ENCODE measurements at regions not wholly inside any gene's neighbourhood (a gene's known extent, or its start where the extent isn't known, plus 50 kb on each side); places are given as distances from the start of the nearest gene placed in this dataset.

DNA sequence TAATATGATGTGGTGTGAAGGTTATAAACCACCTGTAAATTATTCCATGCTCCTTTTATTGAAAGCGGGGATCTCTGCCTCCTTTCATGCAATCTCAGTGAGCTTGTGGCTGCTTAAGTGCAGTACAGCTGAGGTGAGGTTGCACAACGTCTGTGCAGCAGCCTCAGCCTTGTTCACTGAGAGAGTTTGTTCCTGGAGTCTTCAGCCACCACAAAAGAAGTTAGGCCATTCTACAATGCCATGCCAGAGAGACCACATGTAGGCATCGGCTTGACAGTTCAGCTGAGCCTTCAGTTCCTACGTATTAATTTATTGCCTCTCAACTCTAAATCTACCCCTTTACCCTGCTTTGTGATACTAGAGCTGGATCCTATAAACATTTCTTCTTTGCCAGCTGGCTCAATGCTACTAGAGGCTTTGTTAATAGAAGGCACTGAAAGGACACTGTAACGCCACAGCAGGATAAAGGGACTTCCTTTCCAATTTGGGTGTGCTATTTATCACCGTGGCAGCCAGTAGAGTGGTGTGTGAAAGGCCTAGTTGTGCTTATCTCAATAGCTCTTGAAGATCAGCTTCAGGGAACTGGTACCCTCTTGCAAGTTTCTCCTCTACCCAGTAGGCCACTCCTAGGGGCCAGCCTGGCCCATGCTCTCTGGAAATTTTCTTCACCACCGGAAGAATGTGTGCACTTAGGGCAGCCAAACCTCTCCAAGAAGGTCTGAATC lies 337.7 kb downstream of the IPO8 start:
- TF ChIP-seq EZH2phosphoT487 (IDR thresholded peaks at IDR 0.05; ENCODE audit: borderline replicate concordance) (no peak), CTCF (conservative IDR thresholded peaks at IDR 0.05; ENCODE audit: low read length) (no peak)
- no peaks in the 10 kb centered on the region for H4K20me1 ChIP-seq (ENCODE audit: insufficient read depth, low read length, poor library complexity, severe bottlenecking)
- no peaks in the 10 kb centered on the region for H3F3A ChIP-seq (ENCODE audit: low read depth)
- no peaks in the 10 kb centered on the region for H3K27me3 ChIP-seq (ENCODE audit: insufficient read depth, low read length, poor library complexity, severe bottlenecking)
- H3K9ac ChIP-seq (ENCODE audit: low read depth, low read length, poor library complexity, severe bottlenecking), result no peak overlapping the region
- H3K4me3 ChIP-seq (ENCODE audit: low read length, poor library complexity, severe bottlenecking), result no peak overlapping the region
- H3K4me2 ChIP-seq (ENCODE audit: low read depth, low read length, poor library complexity, severe bottlenecking), result no peak overlapping the region
- H2AFZ ChIP-seq (ENCODE audit: low read length), result no peak overlapping the region
- no peaks in the 10 kb centered on the region for H3K4me1 ChIP-seq (ENCODE audit: insufficient read depth, low read length, poor library complexity, severe bottlenecking)
- H3K9me3 ChIP-seq (ENCODE audit: insufficient read depth, low read depth, low read length), result no peaks in the 10 kb centered on the region
- no peaks in the 10 kb centered on the region for H3K9me2 ChIP-seq (replicated peaks; ENCODE audit: low read depth, low read length)
- H3K36me3 ChIP-seq (ENCODE audit: insufficient read depth, low read length), result no peaks in the 10 kb centered on the region
- no peaks in the 10 kb centered on the region for H3K79me2 ChIP-seq (ENCODE audit: insufficient read depth, low read length)

DNA sequence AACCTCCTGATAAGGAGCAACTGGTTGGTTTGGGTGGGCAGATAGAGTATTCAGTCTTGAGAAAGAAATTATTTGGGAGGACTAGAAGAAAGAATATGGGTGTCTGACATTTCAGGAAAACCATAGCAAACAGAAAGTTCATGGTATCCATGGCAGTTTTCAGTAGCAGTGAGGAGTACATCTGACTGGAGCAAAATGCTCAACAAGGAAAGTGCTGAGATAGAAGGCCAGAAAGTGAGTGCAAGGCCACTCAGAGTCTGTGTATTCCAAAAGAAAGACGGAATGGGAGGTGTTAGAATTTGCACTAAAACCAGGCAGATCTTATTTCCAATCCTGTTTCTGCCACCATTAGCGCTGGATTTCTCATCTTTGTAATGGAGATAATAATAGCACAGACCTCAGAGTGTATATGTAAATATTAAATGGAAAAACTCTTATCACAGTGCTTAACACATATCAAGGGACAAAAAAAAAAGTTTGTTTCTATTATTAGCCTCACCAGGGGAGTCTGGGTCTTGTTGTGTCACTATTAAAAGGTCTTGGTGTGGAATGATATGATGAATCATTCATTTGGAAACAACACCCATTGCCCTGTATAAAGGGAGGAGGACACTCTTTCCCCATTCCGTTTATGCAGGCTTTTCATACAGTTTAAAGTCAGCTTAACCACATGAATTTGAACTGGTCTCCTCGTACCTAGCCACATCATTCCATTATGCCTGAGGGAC lies 349.8 kb downstream of the IPO8 start:
- H3K27me3 ChIP-seq (ENCODE audit: insufficient read depth, low read length, poor library complexity, severe bottlenecking), result no peaks in the 10 kb centered on the region
- H3K4me1 ChIP-seq (ENCODE audit: insufficient read depth, low read length, poor library complexity, severe bottlenecking), result no peaks in the 10 kb centered on the region
- H3K4me2 ChIP-seq (ENCODE audit: low read depth, low read length, poor library complexity, severe bottlenecking), result no peak overlapping the region
- TF ChIP-seq CTCF (conservative IDR thresholded peaks at IDR 0.05; ENCODE audit: low read length) (no peak), EZH2phosphoT487 (IDR thresholded peaks at IDR 0.05; ENCODE audit: borderline replicate concordance) (no peak)
- H3F3A ChIP-seq (ENCODE audit: low read depth), result no peaks in the 10 kb centered on the region
- H3K9me2 ChIP-seq (replicated peaks; ENCODE audit: low read depth, low read length), result no peaks in the 10 kb centered on the region
- no peaks in the 10 kb centered on the region for H3K36me3 ChIP-seq (ENCODE audit: insufficient read depth, low read length)
- H3K4me3 ChIP-seq (ENCODE audit: low read length, poor library complexity, severe bottlenecking), result no peak overlapping the region
- H3K9ac ChIP-seq (ENCODE audit: low read depth, low read length, poor library complexity, severe bottlenecking), result no peak overlapping the region
- H4K20me1 ChIP-seq (ENCODE audit: insufficient read depth, low read length, poor library complexity, severe bottlenecking), result no peaks in the 10 kb centered on the region
- H3K9me3 ChIP-seq (ENCODE audit: insufficient read depth, low read depth, low read length), result peaks cover 9% of the 10 kb centered on the region; the same call in 1 of the 2 replicates
- no peaks in the 10 kb centered on the region for H3K79me2 ChIP-seq (ENCODE audit: insufficient read depth, low read length)
- no peak overlapping the region for H2AFZ ChIP-seq (ENCODE audit: low read length)

DNA sequence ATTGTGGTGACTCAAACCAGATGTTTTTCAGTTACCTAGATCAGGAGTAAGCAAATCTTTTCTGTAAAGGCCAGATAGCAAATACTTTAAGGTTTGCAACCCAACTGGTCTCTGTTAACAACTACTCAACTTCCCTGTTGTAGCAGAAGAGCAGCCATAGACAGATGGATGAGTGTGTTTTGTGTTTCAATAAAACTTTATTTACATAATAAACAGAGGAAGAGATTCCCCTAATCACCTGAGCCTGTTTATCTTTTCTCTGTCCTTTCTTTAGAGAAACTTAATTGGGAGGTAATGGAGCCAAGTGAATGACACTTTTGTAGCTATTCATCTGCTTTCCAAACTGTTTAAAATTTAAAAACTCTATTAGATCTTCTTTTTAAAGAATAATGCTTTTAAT lies 365.1 kb downstream of the IPO8 start:
- H3K9me3 ChIP-seq (ENCODE audit: insufficient read depth, low read depth, low read length), result no peaks in the 10 kb centered on the region
- no peaks in the 10 kb centered on the region for H4K20me1 ChIP-seq (ENCODE audit: insufficient read depth, low read length, poor library complexity, severe bottlenecking)
- H3K4me2 ChIP-seq (ENCODE audit: low read depth, low read length, poor library complexity, severe bottlenecking), result no peak overlapping the region
- H2AFZ ChIP-seq (ENCODE audit: low read length), result no peak overlapping the region
- no peak overlapping the region for H3K9ac ChIP-seq (ENCODE audit: low read depth, low read length, poor library complexity, severe bottlenecking)
- no peaks in the 10 kb centered on the region for H3K27me3 ChIP-seq (ENCODE audit: insufficient read depth, low read length, poor library complexity, severe bottlenecking)
- H3K4me1 ChIP-seq (ENCODE audit: insufficient read depth, low read length, poor library complexity, severe bottlenecking), result no peaks in the 10 kb centered on the region
- H3K79me2 ChIP-seq (ENCODE audit: insufficient read depth, low read length), result no peaks in the 10 kb centered on the region
- H3K9me2 ChIP-seq (replicated peaks; ENCODE audit: low read depth, low read length), result no peaks in the 10 kb centered on the region
- no peak overlapping the region for H3K4me3 ChIP-seq (ENCODE audit: low read length, poor library complexity, severe bottlenecking)
- H3F3A ChIP-seq (ENCODE audit: low read depth), result no peaks in the 10 kb centered on the region
- TF ChIP-seq CTCF (conservative IDR thresholded peaks at IDR 0.05; ENCODE audit: low read length) (no peak), EZH2phosphoT487 (IDR thresholded peaks at IDR 0.05; ENCODE audit: borderline replicate concordance) (no peak)
- no peaks in the 10 kb centered on the region for H3K36me3 ChIP-seq (ENCODE audit: insufficient read depth, low read length)

Measured in Loucy (cell line).